ENCODE measurements at regions not wholly inside any gene's neighbourhood (a gene's known extent, or its start where the extent isn't known, plus 50 kb on each side); places are given as distances from the start of the nearest gene placed in this dataset.

GRCh38 chr18:5091741-5092140 is 105.3 kb downstream of the AKAIN1 start:
- DNase-seq: no peak

GRCh38 chr18:5075297-5075696 is 121.8 kb downstream of the AKAIN1 start:
- DNase-seq: no peak

GRCh38 chr18:5073026-5073944 is 123.8 kb downstream of the AKAIN1 start:
- peak; percentile 63 for DNase-seq

GRCh38 chr18:5068851-5069250 is 128.2 kb downstream of the AKAIN1 start:
- no peak for DNase-seq

GRCh38 chr18:5066380-5066977 is 130.6 kb downstream of the AKAIN1 start:
- peak; percentile 29 for DNase-seq

- DNase-seq: no peak
Observed at GRCh38 chr18:5065615-5066014, 131.4 kb downstream of the AKAIN1 start.

- no peak for DNase-seq
Observed at GRCh38 chr18:5064841-5065370, 132.2 kb downstream of the AKAIN1 start.

GRCh38 chr18:5061785-5062184 is 135.3 kb downstream of the AKAIN1 start:
- DNase-seq: no peak

- DNase-seq: no peak
Observed at GRCh38 chr18:5060543-5060942, 136.5 kb downstream of the AKAIN1 start.

GRCh38 chr18:5059696-5060032 is 137.4 kb downstream of the AKAIN1 start:
- no peak for DNase-seq

- DNase-seq: peak; percentile 16
Observed at GRCh38 chr18:5058768-5059695, 138.0 kb downstream of the AKAIN1 start.

- peak; percentile 92 for DNase-seq
Observed at GRCh38 chr18:5057386-5058348, 139.4 kb downstream of the AKAIN1 start.

- no peak for DNase-seq
Observed at GRCh38 chr18:5052491-5052890, 144.6 kb downstream of the AKAIN1 start.

- DNase-seq: no peak
Observed at GRCh38 chr18:5051207-5051606, 145.8 kb downstream of the AKAIN1 start.

GRCh38 chr18:5049124-5049523 is 147.9 kb downstream of the AKAIN1 start:
- DNase-seq: peak; percentile 40

GRCh38 chr18:5040476-5040875 is 156.6 kb downstream of the AKAIN1 start:
- no peak for DNase-seq

GRCh38 chr18:5036523-5036922 is 160.5 kb downstream of the AKAIN1 start:
- no peak for DNase-seq

- DNase-seq: no peak
Observed at GRCh38 chr18:5031216-5031615, 165.8 kb downstream of the AKAIN1 start.

GRCh38 chr18:5030636-5031035 is 166.4 kb downstream of the AKAIN1 start:
- DNase-seq: peak; percentile 87

- peak; percentile 51 for DNase-seq
Observed at GRCh38 chr18:5029592-5029991, 167.5 kb downstream of the AKAIN1 start.

- no peak for DNase-seq
Observed at GRCh38 chr18:5024741-5025140, 172.3 kb downstream of the AKAIN1 start.

- DNase-seq: no peak
Observed at GRCh38 chr18:5021558-5021957, 175.5 kb downstream of the AKAIN1 start.
